ENCODE measurements at regions not wholly inside any gene's neighbourhood (a gene's known extent, or its start where the extent isn't known, plus 50 kb on each side); places are given as distances from the start of the nearest gene placed in this dataset.
"Not testable (repeated sequence)": the region's sequence is repeated elsewhere in the genome, so short reads cannot be mapped to it uniquely, and the experiment has no call there.

DNA sequence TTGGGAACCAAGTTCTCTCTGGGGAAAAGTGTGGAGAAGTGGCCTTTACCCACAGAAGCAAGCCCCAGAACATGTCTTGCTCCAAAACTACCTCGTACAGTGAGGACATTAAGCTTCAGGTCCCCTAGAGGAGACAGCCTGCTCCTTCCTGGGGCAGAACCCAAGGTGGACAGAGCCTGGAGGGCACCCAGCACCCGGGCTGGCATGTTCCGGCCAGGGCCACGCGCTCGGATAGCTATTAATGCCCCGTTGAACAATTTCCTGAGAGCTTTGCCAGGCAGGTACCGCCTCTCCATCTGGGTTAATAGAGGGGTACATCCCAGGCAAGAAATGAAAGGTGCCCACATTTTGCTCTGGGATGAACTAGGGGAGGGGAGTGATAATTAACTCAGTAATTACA is 169.0 kb upstream of the GRK3 start:
- DNase-seq (ENCODE audit: low read depth in 3 of 3), result no peak

DNA sequence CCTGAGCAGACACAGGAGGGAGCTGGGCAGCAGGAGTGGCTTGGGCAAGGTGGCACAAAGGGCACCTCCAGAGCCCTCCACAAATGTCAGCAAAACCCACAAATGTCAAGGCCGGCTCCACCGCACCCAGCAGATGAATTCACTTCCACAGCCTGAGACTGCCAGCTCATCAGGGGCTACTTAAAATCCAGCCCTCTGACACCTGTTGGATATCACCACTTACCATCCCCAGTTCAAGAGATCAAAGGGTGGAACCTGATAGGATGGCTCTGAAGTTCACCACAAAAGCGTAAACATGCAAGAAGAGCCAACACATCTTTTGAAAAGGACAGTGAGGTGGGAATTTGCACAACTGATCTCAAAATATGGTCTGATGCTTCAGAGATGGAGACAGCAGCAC is 168.6 kb upstream of the GRK3 start:
- no peak for DNase-seq (ENCODE audit: low read depth in 3 of 3)

DNA sequence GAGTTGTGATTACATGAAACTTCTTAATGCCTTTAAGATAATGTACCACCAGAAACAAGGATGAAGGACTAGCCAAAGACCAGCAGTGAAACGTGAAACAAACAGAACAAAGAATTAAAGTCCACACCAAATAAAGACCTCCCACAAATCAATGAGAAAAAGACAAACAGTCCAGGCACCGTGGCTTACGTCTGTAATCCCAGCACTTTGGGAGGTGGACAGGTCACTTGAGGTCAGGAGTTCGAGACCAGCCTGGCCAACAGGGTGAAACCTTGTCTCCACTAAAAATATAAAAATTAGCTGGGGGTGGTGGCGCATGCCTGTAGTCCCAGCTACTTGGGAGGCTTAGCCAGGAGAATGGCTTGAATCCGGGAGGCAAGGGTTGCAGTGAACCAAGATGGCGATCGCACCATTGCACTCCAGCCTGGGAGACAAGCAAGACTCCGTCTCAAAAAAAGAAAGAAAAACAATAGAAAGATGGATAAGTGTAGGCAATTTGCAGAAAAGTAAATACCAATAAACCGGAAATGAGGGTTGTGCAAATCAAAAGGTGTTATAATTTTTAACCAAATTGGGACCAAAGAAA is 167.8 kb upstream of the GRK3 start:
- DNase-seq (ENCODE audit: low read depth in 3 of 3), result no peak

DNA sequence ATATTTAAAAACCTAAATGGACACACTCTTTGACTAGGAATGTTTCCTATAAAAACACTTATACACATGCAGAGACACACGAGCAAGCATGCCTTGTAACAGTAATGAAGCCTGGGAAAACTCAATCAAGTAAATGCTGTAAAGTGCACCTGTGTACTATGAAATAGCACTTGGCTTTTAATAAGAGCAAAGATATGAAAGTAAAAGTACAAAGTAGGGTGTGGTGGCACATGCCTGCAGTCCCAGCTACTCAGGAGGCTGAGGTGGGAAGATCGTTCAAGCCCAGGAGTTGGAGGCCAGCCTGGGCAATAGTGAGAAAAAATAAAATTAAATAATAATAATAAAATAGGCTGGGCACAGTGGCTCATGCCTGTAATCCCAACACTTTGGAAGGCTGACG is 166.9 kb upstream of the GRK3 start:
- no peak for DNase-seq (ENCODE audit: low read depth in 3 of 3)

DNA sequence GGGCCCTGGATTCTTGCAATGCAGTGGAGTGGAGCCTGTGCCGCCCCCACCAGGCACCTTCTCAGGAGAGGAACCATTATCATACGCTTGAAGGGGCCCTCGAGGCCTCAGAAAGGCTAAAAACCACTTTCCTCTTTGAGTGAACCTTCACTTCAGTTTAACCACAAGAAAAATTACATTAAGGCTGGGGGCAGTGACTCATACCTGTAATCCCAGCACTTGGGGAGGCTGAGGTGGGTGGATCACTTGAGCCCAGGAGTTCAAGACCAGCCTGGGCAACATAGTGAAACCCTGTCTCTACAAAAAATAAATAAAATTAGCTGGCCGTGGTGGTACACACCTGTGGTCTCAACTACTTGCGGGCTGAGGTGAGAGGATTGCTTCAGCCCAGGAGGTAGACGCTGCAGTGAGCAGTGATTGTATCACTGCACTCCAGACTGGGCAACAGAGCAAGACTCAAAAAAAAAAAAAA is 165.8 kb upstream of the GRK3 start:
- not testable (repeated sequence) for DNase-seq (ENCODE audit: low read depth in 3 of 3)

DNA sequence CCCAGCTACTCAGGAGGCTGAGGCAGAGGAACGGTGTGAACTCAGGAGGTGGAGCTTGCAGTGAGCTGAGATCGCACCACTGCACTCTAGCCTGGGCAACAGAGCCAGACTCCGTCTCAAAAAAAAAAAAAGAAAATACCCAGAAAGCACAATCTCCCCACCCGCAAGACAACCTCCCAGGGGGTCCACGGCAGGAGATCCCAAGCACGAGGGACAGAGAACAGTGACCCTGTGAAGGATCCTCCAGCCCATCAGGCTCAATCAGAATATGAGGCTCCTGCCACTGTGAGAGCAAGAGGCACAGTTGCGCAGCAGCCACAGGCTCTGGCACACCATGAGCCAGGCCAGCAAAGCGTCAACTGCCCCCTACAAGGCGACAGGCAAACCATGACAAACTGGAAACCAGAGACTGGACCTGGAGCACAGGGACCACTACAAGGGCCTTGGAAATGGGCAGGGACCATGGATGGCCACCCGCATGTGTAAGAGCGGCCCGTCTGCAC is 164.8 kb upstream of the GRK3 start:
- no peak for DNase-seq (ENCODE audit: low read depth in 3 of 3)

DNA sequence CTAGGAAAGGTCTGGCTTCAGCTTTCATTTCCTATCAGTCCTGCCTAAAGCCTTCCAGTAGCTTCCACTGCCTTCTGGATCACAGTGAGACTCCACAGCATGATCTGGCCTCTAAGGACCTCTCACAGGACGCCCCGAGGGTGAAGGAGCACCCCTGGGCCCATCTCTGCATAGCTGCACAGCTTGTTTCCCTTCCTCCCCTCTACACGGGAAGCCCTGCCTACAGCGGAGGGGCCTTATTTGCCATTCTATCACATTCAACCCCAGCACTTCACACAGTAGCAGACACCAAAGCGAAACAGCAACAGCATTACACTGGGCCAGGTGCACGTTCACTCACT is 162.3 kb upstream of the GRK3 start:
- DNase-seq (ENCODE audit: low read depth in 3 of 3), result no peak

DNA sequence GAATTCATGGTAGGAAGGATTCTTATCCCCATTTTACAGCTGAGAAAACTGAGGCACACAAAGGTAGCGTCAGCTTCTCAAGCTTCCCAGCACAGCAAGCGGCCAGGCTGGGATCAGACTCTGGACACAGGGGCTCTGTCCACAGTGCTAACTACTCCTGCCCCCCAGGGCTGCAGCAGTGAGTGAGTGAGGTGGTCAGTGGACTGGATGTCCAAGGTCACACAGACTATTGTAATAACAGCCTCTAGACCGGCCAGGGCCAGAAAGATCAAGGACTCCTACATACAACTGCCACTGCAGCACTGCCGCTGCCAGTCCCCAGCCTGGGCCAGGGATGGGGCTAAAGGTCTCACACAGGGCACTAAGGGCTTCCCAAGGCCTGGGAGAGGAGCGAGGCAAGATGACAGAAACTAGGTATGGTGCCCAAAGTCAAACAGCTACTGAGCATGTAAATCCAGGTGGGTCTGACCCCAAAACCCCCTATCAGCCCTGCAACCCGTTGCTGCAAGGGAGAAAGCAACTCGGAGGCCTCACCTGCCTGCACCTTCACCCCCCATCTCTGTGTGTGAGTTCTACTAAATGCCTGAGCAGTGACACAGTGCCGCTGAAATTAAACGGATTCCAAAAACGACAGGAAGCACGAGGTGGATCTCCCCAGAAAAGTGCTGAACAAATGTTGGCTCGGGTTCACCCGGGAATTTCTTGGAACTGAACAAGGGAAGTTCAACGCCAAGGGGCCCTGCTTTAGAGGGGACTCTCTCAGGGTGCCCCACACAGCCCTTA is 161.8 kb upstream of the GRK3 start:
- DNase-seq (ENCODE audit: low read depth in 3 of 3), result no peak

DNA sequence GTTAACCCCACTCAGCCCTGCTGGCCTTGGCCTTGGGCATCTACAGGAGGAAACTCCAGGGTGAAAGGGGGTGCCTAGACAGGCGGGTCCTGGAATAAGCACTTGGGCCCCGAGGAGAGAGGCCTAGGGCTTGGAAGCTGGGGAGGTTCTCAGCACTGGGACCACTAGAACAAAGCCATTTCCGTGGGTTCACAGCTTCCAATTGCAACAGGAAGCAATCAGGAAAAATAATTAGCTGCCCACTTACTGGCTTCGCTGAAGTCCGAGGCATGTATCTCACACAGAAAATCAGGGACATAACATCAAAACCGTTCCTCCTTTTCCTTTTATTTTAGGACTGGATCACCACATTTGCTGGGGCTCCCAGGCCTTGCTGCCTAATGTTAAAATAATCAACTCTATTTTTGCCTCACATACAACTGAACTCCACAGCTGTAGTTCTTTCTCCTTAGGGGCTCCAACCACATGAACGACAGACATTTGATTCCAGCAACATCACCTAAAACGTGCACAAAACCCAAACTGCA is 161.1 kb upstream of the GRK3 start:
- DNase-seq (ENCODE audit: low read depth in 3 of 3), result no peak

DNA sequence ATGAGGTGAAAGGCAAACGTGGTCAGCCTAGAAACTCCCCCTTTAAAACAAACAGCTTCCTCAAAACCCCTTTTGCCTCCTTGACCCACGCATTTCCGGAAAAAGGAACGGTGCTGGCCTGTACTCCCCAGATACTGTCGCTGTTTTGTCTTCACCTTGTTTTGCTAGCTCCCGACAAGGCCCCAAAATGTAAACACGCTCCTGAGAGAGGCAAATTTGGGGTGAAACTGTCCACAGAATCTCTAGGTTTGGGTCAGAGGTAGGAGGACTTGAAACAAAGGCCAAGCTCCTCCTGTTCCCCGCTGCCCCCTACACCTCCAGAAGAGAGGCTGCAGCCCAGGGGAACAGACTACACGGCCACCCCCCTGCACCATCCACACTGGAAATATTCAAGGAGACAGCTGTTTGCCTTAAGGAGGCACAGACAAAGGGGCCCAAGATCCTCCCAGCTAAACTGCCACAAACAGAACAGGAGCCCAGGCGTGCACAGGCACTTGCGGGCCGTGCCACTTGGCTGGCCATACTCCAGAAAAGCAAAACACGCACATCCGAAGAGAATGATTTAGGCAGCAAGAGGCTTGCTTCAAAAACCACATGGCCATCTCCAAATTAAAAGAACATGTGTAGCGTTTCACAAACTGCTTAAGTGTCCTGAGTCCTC is 160.5 kb upstream of the GRK3 start:
- DNase-seq (ENCODE audit: low read depth in 3 of 3), result no peak

DNA sequence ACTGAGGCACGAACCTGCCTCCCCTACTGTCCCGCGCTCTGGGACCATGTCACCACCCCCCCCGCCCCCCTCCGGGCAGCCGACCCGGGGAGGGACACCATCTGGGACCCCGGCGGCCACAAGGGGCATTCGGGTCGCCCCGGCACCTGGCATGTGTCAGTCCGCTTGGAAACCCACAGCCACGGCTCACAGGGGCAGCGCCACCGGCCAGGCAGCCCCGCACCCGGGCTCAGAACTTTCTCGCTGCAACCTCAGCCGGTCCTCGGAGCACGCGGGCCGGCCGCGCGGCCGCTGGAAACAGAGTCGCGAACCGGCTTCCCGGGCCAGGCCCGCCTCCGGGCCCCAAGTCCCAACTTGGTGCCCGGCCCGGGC is 159.9 kb upstream of the GRK3 start:
- no peak for DNase-seq (ENCODE audit: low read depth in 3 of 3)

DNA sequence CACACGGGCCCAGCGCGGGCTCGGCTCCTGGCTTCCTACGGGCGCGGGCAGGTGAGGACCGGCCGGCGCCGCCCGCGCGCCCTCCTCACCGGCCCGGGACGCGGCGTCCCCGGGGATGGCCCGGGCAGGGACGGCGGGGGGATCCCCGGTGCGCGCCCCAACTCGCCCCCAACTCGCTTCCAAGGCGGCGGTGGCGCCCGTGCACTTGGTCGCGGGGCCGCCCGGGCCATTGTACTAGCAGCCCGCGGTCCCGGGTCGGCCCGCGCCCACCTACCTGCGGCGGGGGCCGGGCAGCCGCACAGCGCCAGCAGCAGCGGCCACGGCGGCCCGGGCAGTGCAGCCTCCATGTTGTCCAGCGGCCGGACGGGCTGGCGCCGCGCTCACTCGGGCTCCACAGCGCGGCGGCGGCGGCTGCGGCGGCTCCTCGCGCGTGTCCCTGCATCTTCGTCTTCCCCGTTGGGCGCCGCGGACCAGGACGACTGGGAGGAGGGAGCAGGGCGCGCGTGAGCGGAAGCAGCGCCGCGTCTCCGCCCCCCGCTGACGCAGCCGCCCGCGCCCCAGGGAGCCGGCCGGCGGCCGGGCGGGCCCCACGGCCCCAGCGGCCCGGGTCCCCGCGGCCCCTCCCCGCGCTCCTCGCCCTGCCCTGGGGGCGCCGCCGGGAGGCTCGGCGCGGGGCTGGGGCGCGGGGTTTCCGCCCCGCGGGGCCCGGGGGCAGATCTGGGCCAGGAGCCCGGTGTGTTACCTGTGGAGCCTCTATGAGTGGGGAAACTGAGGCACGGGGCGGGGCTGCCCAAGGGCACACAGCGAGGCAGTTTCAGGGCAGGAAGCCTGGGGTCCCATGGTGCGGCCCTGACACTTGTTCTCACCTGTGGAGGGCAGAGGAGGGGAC is 159.3 kb upstream of the GRK3 start:
- DNase-seq (ENCODE audit: low read depth in 3 of 3), result peak; percentile 21 to 45 (median 40)

DNA sequence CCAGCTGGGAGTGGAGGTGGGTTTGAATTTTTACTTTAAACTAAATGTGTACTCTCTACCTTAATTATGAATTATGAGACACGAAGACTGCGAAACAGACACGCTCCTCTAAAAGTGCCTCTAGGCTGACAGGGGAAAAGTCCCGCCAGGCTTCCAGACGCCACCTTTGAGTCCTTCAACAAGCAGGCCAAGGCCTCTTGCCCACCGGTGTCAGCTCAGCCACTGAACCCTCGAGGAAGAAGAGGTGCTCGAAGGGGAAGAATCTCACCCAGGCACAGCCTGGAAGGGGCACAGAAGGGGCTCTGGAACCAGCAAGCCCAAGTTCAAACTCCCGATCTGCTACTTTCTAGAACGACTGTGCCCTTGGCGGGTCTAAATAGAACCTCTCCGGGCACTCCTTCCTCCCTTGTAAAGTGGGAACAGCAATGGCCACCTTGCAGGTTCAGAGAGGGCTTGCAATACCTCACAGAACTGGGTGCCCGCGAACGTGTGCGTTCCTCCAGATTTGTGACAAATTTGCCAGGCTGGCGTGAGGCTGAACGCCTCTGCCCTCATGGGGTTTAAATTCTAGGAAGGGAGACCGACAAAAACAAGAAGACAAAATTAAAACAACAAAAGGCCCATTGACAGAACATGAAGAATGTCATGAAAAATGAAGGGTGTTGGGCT is 158.5 kb upstream of the GRK3 start:
- DNase-seq (ENCODE audit: low read depth in 3 of 3), result no peak

DNA sequence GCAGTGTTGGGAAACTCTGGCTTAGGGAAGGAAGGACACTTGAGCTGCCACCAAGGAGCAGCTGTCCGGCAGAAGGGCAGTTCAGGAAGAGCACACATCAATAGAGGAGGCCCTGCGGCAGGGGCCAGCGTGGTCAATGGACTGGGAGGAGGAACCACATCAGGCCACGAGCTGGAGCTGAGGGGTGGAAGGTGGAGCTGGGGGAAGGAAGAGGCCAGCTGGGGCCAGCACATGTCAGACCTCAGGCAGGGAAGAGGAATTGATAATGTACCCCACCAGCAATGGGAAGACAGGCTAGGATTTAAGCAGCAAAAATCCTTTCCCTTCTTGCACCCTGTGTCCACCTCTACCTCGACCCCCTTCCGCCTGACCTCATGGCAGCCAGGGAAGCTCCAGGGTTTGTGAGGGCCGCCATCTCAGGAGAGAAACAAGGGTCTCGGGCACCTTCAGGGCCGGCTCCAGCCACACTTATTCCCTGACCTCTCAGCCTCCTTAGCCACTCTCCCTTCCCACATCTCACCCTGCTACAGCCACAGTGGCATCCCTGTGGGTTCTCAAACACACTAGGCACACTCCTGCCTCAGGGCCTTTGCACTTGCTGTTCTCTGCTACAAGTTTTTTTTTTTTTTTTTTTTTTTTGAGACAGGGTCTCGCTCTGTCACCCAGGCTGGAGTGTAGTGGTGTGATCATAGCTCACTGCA is 157.8 kb upstream of the GRK3 start:
- DNase-seq (ENCODE audit: low read depth in 3 of 3), result no peak

DNA sequence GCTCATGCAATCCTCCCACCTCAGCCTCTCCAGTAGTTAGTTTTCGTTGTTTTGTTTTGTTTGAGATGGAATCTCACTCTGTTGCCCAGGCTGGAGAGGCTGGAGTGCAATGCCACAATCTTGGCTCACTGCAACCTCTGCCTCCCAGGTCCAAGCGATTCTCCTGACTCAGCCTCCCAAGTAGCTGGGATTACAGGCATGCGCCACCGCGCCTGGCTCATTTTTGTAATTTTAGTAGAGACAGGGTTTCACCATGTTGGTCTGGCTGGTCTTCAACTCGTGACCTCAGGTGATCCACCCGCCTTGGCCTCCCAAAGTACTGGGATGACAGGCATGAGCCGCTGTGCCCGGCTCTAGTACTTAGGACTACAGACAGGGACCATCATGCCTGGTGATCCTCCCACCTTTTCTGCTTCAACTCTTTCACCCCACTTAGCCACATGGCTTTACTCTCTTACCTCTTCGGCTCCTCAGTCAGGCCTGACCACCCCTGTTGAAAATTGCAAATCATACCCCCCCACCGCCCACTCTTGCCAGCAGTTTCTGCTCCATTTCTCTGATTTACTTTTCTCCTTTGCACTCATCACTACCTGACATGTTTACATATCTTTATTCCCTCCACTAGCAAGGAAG is 157.1 kb upstream of the GRK3 start:
- no peak for DNase-seq (ENCODE audit: low read depth in 3 of 3)

DNA sequence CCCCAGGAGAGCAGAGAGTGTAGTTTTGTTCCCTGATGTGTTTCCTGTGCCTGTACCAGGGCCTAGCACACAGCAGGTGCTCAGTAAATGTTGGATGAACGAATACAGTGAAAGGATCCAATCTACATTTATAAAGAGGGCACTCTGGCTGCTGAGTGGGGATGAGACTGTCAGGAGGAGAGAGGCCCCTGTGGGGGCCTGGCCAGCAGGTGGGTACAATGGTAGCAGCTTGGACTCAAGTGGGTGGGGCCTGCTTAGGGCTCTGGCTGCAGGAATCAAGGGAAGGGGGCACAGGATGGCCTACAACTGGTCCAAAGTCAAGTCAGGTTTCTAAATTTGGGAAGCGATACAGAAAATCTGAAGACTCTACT is 156.6 kb upstream of the GRK3 start:
- no peak for DNase-seq (ENCODE audit: low read depth in 3 of 3)

DNA sequence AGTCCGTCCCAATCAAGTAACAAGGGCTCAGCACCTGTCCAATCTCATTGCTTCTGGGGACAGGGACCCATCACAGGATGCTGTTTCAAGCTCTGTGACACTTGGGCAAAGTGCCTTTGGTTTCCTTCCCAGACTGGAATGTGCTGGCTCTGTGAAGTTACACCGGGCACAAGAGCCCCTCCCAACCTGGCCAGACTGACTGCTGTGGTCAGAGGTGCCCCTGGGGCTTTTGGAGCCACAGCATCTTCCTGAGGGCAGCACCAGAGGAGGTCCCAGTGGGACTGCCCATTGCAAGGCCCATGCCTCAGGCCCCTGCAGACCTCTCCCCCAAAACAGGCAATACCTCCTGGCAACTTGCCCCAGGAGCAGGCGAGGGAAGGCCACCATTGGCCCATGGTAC is 155.2 kb upstream of the GRK3 start:
- no peak for DNase-seq (ENCODE audit: low read depth in 3 of 3)

DNA sequence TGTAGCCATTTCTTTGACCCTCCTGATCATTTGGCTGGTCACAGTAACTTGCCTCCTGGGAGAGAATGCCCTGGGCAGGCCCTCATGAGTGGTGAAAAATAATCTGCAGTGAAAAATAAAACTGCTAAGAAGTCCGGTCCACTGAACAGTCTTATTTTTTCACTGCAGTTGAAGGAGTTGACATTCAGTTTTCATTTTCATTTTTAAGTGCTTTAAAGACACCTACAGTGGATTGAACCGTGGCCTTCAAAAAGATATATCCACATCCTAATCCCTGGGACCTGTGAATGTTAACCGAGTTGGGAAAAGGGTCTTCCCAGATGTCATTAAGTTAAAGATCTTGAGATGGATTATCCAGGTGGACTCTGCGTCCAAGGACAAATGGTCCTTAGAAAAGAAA is 153.6 kb upstream of the GRK3 start:
- no peak for DNase-seq (ENCODE audit: low read depth in 3 of 3)

DNA sequence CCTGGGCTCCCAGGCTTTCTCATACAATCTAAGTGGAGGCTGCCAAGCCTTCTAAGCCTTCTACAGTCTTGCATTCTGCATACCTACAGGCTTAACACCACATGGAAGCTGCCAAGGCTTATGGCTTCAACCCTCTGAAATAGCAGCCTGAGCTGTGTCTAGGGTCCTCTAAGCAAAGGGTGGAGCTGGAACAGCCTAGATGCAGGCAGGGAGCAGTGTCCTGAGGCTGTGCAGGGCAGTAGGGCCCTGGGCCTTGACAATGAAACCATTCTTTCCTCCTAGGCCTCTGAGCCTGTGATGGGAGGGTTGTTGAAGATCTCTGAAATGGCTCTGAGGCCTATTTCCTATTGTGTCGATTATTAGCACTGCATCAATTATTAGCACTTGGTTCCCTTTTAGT is 150.9 kb upstream of the GRK3 start:
- DNase-seq (ENCODE audit: low read depth in 3 of 3), result no peak

DNA sequence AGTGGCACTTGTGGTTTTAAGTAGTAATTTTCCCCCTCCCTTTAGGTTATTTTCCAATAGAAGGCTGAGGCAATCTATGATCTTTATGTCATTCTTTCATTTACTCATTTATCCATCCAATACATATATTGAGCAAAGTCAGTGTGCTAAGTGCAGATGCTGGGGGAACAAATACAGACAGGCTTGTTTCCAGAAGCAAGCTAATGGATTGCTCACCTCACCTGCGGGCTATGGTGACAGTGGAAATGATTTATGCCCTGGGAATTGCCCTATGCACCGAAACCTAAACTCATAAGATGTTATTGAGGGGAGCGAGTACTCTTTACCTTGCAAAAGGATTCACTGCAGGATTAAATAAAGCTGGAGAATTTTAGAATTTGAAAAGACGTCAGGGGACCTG is 148.7 kb upstream of the GRK3 start:
- DNase-seq (ENCODE audit: low read depth in 3 of 3), result not testable (repeated sequence)

Data from stimulated activated CD4-positive, alpha-beta T cell treated with anti-CD3 and anti-CD28 coated beads, TNF-alpha, amount 100 ng/mL, for 4 hours (primary cell).